HK-2 (cell line): ENCODE measurements at regions not wholly inside any gene's neighbourhood (a gene's known extent, or its start where the extent isn't known, plus 50 kb on each side); places are given as distances from the start of the nearest gene placed in this dataset.
"Not testable (repeated sequence)": the region's sequence is repeated elsewhere in the genome, so short reads cannot be mapped to it uniquely, and the experiment has no call there.

Source experiments
- DNase-seq: peaks from one replicate; pipeline ENCODE4 v3.0.0-alpha.2; 2018; ENCODE audit not compliant: unreplicated experiment

GRCh38 chr10:128576943-128577670 lies 450.9 kb upstream of the MKI67 start:
- no peak for DNase-seq

- DNase-seq: no peak
These were observed 451.9 kb upstream of the MKI67 start for GRCh38 chr10:128577958-128578750.

- DNase-seq: no peak
These were observed 452.5 kb upstream of the MKI67 start for GRCh38 chr10:128578766-128579165.

GRCh38 chr10:128579280-128579865 lies 453.1 kb upstream of the MKI67 start:
- DNase-seq: no peak

GRCh38 chr10:128579901-128580300 lies 453.7 kb upstream of the MKI67 start:
- no peak for DNase-seq

GRCh38 chr10:128583125-128583524 lies 456.9 kb upstream of the MKI67 start:
- not testable (repeated sequence) for DNase-seq

- DNase-seq: not testable (repeated sequence)
These were observed 460.4 kb upstream of the MKI67 start for GRCh38 chr10:128586599-128586998.

- DNase-seq: no peak
These were observed 461.5 kb upstream of the MKI67 start for GRCh38 chr10:128587689-128588088.

GRCh38 chr10:128588402-128588801 lies 462.2 kb upstream of the MKI67 start:
- no peak for DNase-seq

- DNase-seq: no peak
These were observed 468.5 kb upstream of the MKI67 start for GRCh38 chr10:128594688-128595087.

- no peak for DNase-seq
These were observed 470.7 kb upstream of the MKI67 start for GRCh38 chr10:128596906-128597305.

GRCh38 chr10:128599030-128599429 lies 472.8 kb upstream of the MKI67 start:
- DNase-seq: no peak

- DNase-seq: no peak
These were observed 473.3 kb upstream of the MKI67 start for GRCh38 chr10:128599538-128599937.

- DNase-seq: no peak
These were observed 476.0 kb upstream of the MKI67 start for GRCh38 chr10:128602183-128602582.

- DNase-seq: no peak
These were observed 477.8 kb upstream of the MKI67 start for GRCh38 chr10:128604025-128604424.

GRCh38 chr10:128605180-128605579 lies 479.0 kb upstream of the MKI67 start:
- DNase-seq: no peak

GRCh38 chr10:128606055-128606454 lies 479.8 kb upstream of the MKI67 start:
- no peak for DNase-seq

GRCh38 chr10:128608791-128609190 lies 482.6 kb upstream of the MKI67 start:
- DNase-seq: no peak

GRCh38 chr10:128609460-128609859 lies 483.2 kb upstream of the MKI67 start:
- no peak for DNase-seq

- DNase-seq: no peak
These were observed 483.9 kb upstream of the MKI67 start for GRCh38 chr10:128610113-128610512.

GRCh38 chr10:128612195-128612594 lies 486.0 kb upstream of the MKI67 start:
- no peak for DNase-seq

- DNase-seq: no peak
These were observed 486.4 kb upstream of the MKI67 start for GRCh38 chr10:128612631-128613030.
